GM18861 (cell line): ENCODE measurements at regions not wholly inside any gene's neighbourhood (a gene's known extent, or its start where the extent isn't known, plus 50 kb on each side); places are given as distances from the start of the nearest gene placed in this dataset.

Experiments used
- ATAC-seq: cut with Tn5 transposase; IDR thresholded peaks from one replicate; pipeline ENCODE4 v1.9.1; 2021; ENCODE audit not compliant: unreplicated experiment

- no peak for ATAC-seq
Measured at GRCh38 chr1:5479876-5480646, 512.2 kb downstream of the NPHP4 start.

DNA sequence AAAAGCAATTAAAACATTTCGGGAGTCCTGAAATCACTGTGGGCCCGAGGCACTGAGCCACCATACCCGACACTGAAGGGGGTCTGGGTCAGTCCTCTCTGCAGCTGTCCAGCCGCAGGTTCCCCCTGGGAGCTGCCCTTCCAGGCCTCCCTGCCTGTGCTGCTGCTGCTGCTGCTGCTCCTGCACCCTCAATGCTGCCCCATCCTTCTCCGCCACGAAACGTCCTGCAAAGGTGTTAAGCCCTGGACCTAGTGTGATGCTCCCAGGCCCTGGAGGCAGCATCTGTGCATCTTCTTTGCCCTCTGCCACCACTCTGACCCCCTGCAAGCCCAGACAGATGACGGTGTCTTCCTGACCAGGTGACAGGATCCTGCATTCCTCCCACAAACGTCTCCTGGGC is 513.3 kb downstream of the NPHP4 start:
- ATAC-seq = no peak

DNA sequence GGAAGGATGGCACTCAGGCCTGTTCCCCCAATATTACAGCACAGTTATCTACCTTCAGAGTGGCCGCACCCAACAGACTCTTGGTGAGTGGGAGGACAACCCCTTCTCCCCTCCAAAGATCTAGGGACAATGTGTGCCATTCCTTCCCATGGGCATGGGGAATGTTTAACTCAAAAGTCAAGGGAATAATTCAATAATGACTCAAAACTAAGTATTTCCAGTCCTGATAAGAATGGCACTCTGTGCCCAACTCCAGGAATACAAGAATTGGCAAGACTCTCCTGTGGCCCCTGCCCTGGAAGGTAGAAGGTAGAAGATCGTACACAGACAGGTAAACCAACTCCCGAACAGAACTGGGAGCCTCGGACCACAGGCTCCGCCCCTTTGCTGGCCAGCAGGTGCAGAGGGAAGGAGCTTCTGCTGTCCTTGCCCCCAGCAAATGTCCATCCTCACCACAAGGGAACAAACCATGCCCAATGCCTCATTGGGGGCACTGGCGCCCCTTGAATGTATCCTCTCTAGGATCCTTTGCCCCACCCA is 514.0 kb downstream of the NPHP4 start:
- ATAC-seq = no peak

DNA sequence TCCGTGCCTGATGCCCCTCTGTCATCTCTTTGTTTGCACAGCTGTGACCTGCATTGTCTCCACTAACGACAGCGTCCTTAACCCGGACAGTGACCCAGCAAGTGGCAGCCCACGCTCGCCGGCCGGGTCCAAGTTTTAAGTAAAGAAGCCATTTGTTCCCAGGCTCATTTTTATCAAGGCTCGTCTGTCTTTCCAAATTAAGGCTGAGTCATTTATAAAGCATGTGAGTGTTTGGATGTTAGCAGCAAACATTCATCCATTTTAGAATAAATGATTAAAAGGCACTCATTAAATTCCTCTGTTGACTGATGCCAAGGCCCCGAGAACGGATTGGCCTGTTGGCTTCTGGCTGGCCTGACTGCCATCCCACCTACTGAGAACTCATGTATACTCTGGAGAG is 514.5 kb downstream of the NPHP4 start:
- ATAC-seq = no peak

DNA sequence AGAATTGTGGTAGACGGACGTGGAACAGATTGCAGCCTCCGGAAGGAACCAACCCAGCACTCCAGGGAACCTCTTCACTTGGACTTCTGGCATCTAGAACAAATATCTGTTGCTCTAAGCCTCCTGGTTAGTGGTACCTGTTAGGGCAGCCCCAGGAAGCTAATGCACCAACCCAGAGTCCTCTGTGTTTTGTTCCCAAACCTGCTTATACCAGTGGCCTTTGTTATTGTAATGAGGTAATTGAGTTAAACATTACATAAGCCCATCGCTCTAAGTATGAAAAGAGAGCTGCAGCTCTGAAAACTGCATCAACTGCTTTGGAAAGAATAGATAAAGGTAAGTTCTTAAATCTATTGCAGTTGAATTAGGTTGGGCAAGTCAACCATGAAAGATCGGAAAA is 516.7 kb downstream of the NPHP4 start:
- no peak for ATAC-seq

- ATAC-seq = no peak
Measured at GRCh38 chr1:5473268-5473667, 519.0 kb downstream of the NPHP4 start.

DNA sequence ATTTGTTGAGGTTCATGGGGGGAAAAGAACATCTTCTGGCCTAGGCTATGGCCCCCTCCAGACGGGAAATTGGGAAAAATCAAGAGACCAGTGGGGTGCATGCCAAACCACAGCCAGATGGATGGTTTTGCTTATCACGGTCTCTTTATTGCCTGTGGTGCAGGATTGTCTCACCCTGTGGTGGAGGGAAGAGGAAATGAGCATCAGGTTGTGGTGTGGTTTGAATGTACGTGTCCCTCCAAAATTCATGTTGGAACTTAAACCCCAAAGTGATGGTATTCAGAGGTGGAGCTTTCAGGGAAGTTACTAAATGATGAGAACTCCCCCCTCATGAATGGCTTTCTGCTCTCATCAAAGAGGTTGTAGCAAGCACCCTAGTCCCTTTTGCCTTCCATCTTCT is 525.7 kb downstream of the NPHP4 start:
- ATAC-seq = no peak

GRCh38 chr1:5465281-5465711 is 526.9 kb downstream of the NPHP4 start:
- no peak for ATAC-seq

DNA sequence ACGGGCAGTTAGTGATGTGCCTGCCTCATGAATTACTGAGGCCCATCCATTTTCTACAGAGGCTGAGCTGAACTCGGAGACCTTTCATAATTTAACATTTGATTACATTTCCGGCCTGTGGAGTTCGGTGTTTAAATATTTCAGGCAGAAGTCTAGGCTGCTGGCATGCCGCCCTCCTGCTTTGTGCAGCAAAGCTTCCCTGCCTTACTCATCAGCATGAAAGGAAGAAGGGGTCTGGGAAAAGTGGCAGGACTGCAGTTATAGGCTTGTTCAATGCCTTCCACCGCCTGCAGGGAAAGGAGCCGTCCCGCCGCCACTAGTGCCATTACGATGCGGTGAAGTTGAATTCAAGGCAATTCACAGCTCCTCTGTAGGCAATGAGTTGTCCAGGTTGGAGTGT is 527.9 kb downstream of the NPHP4 start:
- ATAC-seq = no peak

GRCh38 chr1:5460974-5461373 is 531.3 kb downstream of the NPHP4 start:
- no peak for ATAC-seq

DNA sequence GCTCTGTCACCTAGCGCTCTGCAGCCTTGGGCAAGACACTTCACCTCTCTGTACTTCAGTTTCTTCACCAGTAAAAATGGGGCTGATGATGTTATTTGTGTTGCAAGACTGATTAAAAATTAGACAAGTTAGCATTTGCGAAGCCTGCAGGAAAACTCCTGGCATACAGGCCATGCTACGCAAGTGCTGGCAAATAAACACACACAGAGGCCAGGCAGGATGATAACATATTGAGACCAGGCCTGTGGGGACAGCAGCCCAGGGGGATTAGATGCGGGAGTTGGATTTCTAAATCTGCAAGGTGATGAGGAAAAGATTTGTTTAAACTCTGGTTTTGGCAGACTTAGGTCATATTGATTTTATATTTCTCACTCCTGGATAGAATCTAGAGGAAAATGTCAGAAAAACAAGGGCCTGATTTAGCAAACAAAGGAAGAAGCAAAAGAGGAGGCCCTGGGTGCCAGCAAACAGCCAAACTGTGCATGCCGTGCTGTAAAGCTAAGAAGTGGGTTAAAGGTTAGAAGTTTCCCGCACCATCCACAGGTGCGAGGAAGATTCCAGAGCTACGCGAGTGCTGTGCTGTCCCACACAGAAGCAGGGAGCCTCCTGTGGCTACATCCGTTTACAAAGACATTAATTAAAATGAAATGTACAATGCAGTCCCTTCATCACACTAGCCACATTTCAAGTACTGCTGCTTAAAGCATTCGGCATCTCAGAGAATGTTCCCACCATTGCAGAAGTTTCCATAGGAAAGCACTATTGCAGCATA is 532.2 kb downstream of the NPHP4 start:
- no peak for ATAC-seq

GRCh38 chr1:5458248-5458647 is 534.0 kb downstream of the NPHP4 start:
- ATAC-seq = no peak

DNA sequence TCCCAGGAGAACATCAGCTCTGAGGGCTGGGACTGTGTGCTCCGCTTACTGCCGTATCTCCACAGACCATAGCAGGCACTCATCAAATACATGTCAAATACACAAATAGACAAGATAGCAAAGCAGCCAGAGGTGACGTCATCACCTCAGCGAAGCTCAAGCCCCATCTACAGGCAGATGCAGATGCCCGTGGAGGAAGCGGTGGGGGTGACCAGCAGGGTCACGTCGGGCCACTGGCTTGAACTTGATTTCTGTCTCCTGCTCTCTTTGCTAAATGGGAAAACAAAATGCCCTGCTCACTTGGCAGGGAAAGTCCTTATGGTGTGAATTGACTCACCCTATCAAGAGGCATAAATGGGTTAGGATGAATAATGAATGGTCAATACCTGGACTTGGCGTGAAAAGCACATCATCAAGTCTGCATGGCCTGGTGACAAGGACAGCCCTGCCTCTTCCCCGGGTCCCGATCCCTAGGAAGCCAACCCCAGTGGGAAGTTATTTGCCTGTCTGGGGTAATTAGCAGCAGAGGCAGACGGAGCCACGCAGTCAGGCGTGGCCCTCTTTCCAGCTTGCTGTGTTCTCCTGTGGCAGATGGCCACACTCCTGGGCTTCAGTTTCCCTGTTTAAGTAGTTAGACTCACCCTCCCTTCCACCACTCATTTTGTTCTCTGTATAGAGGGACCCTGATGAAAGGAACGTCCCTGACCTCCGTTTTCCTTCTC is 536.0 kb downstream of the NPHP4 start:
- ATAC-seq = no peak

DNA sequence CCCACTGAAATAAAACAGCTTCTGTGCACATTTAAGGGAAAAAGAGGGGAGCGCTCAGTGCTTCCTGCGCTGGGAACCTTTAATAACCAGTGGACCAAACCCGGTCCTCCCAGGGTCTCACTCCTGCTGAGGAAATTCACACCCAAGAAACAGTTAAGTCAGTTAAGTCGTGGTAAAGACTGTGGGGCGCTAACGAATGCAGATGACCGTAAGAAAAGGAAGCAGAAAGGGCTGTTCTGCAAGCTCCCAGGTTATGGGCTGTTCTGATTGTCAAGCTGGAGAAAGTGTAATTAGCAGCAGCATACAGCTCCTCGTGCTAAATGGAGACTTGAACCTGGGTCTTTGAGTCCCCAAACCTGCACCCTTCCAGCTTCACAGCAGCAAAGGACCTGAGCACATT is 536.6 kb downstream of the NPHP4 start:
- no peak for ATAC-seq

- no peak for ATAC-seq
Measured at GRCh38 chr1:5455056-5455455, 537.2 kb downstream of the NPHP4 start.

DNA sequence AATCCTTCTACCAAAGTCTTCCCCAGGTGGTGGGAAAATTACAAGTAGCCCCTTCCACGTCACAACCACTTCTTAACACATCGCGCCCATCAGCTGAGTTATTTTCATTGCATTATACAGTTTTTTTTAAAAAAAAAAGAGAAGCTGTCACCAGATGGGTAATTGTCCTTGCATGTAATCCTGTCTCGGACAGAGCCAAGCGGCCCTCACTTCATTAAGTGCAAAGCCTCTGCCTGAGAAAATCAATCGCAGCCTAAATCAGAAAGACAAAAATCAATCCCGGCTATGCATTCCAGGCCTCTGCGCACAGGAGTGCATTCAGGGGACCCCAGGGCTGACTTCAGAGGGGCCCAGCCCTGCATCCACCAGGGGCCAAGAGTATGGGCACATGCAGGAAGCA is 538.9 kb downstream of the NPHP4 start:
- ATAC-seq = no peak

GRCh38 chr1:5451671-5452070 is 540.6 kb downstream of the NPHP4 start:
- no peak for ATAC-seq

DNA sequence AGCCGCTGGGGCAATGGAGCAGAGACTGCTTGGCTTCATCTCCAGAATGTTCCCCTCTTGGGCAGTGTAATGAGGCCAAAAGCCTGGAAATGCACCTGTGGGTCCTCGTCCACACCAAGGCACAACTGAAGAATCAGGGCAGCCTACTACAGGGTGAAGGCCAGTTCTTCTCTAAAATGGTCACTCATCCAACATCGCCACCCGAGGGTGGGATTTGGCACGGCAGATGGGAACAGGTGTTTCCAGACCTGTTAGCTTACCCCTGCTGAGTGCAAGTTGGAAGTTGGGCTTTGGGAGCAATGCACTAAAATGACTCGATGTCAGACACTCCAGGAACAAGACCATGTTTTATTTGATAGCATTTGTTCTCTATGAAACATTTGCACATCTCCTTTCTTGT is 543.7 kb downstream of the NPHP4 start:
- ATAC-seq = no peak

DNA sequence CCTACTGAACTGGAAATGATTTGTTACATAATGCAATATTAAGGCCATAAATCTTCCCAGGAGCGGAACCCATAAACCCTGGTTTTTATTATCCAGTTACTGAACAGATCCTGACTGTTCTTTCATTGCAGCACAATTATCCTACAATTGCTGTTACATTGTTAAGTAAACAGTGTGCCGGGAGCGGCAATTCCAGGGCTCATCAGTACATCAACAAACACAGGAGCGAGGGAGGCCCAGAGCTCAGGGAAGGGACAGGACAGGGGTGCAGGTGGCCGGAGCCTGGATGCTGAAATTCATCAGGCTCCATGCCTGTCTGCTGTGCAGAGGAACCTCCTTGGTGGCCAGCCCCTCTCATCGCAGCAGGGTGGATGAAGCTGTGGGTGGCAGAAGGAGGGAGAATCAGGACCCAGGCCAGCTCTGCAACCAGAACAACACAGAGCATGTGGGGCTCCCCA is 544.7 kb downstream of the NPHP4 start:
- ATAC-seq = no peak

- ATAC-seq = no peak
Measured at GRCh38 chr1:5444396-5444795, 547.8 kb downstream of the NPHP4 start.

DNA sequence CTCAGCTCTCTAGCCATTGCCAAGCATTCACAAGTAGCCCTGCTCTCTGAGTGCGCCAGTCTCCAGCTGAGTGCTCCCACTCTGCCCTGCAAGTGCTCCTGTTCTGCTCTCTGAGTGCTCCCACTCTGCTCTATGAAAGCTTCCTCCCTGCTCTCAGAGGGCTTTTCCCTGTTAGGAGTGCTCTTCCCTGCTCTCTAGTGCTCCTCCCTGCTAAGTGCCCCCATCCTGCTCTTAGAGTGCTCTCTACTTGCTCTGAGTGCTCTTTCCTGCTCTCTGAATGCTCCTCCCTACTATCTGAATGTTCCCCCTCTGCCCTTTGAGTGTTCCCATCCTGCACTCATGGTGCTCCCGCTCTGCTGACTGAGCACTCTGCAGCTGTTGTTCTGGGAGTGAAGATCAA is 555.4 kb downstream of the NPHP4 start:
- ATAC-seq = no peak
